ENCODE measurements at regions not wholly inside any gene's neighbourhood (a gene's known extent, or its start where the extent isn't known, plus 50 kb on each side); places are given as distances from the start of the nearest gene placed in this dataset.

- TF ChIP-seq EZH2 (optimal IDR thresholded peaks at IDR 0.05; ENCODE audit: low read depth, low read length) (no peak), EZH2phosphoT487 (IDR thresholded peaks at IDR 0.05; ENCODE audit: low read length) (no peak), CTCF (IDR thresholded peaks at IDR 0.05; ENCODE audit: low read length) (no peak)
Observed at GRCh38 chr6:137775720-137776119, 91.3 kb upstream of the TNFAIP3 start.
